ENCODE measurements at regions not wholly inside any gene's neighbourhood (a gene's known extent, or its start where the extent isn't known, plus 50 kb on each side); places are given as distances from the start of the nearest gene placed in this dataset.
"Not testable (repeated sequence)": the region's sequence is repeated elsewhere in the genome, so short reads cannot be mapped to it uniquely, and the experiment has no call there.

GRCh38 chr9:40939201-40939887, 189.1 kb downstream of the FOXD4L6 start:
- DNase-seq (ENCODE audit: low read depth in 1 of 2, low spot score in 1 of 2), result not testable (repeated sequence)

- no peak for DNase-seq (ENCODE audit: low read depth in 1 of 2, low spot score in 1 of 2)
Observed at GRCh38 chr9:40935336-40935735, 193.1 kb downstream of the FOXD4L6 start.

GRCh38 chr9:40934480-40934879, 194.0 kb downstream of the FOXD4L6 start:
- not testable (repeated sequence) for DNase-seq (ENCODE audit: low read depth in 1 of 2, low spot score in 1 of 2)

GRCh38 chr9:40930426-40930825, 198.1 kb downstream of the FOXD4L6 start:
- not testable (repeated sequence) for DNase-seq (ENCODE audit: low read depth in 1 of 2, low spot score in 1 of 2)

- not testable (repeated sequence) for DNase-seq (ENCODE audit: low read depth in 1 of 2, low spot score in 1 of 2)
Observed at GRCh38 chr9:40929488-40929845, 199.0 kb downstream of the FOXD4L6 start.

- no peak for DNase-seq (ENCODE audit: low read depth in 1 of 2, low spot score in 1 of 2)
Observed at GRCh38 chr9:40928803-40929487, 199.5 kb downstream of the FOXD4L6 start.

GRCh38 chr9:40927851-40928802, 200.4 kb downstream of the FOXD4L6 start:
- DNase-seq (ENCODE audit: low read depth in 1 of 2, low spot score in 1 of 2), result no peak

- DNase-seq (ENCODE audit: low read depth in 1 of 2, low spot score in 1 of 2), result no peak
Observed at GRCh38 chr9:40927260-40927631, 201.2 kb downstream of the FOXD4L6 start.

GRCh38 chr9:40926404-40927259, 201.8 kb downstream of the FOXD4L6 start:
- DNase-seq (ENCODE audit: low read depth in 1 of 2, low spot score in 1 of 2), result no peak

- DNase-seq (ENCODE audit: low read depth in 1 of 2, low spot score in 1 of 2), result no peak
Observed at GRCh38 chr9:40925149-40925548, 203.3 kb downstream of the FOXD4L6 start.

- DNase-seq (ENCODE audit: low read depth in 1 of 2, low spot score in 1 of 2), result not testable (repeated sequence)
Observed at GRCh38 chr9:40916399-40916783, 212.1 kb downstream of the FOXD4L6 start.

GRCh38 chr9:40915660-40916398, 212.7 kb downstream of the FOXD4L6 start:
- not testable (repeated sequence) for DNase-seq (ENCODE audit: low read depth in 1 of 2, low spot score in 1 of 2)

GRCh38 chr9:40914772-40915659, 213.5 kb downstream of the FOXD4L6 start:
- no peak for DNase-seq (ENCODE audit: low read depth in 1 of 2, low spot score in 1 of 2)

- DNase-seq (ENCODE audit: low read depth in 1 of 2, low spot score in 1 of 2), result no peak
Observed at GRCh38 chr9:40913928-40914673, 214.4 kb downstream of the FOXD4L6 start.

- DNase-seq (ENCODE audit: low read depth in 1 of 2, low spot score in 1 of 2), result no peak
Observed at GRCh38 chr9:40913096-40913719, 215.3 kb downstream of the FOXD4L6 start.

GRCh38 chr9:40912679-40913078, 215.8 kb downstream of the FOXD4L6 start:
- DNase-seq (ENCODE audit: low read depth in 1 of 2, low spot score in 1 of 2), result not testable (repeated sequence)

- DNase-seq (ENCODE audit: low read depth in 1 of 2, low spot score in 1 of 2), result no peak
Observed at GRCh38 chr9:40911647-40912046, 216.8 kb downstream of the FOXD4L6 start.

- not testable (repeated sequence) for DNase-seq (ENCODE audit: low read depth in 1 of 2, low spot score in 1 of 2)
Observed at GRCh38 chr9:40910995-40911394, 217.5 kb downstream of the FOXD4L6 start.
